Kidney (tissue), 13 donors: ENCODE measurements at regions not wholly inside any gene's neighbourhood (a gene's known extent, or its start where the extent isn't known, plus 50 kb on each side); places are given as distances from the start of the nearest gene placed in this dataset.

Experiments
- DNase-seq, 5 donors: peaks; one replicate each; pipeline ENCODE4 v3.0.0-alpha.2; 2013 to 2020
- FAIRE-seq: peaks from 2 replicates; lab custom pipeline; 2012; peaks lifted over from hg19 to GRCh38; lab: Jason Lieb, UNC
- H3K27ac ChIP-seq, 2 donors: one replicate each; pipeline ENCODE4 v1.7.0; 2013; ENCODE audit warnings: low read depth in 2 of 2, low read length in 2 of 2, inconsistent platforms in 1 of 2
- H3K27me3 ChIP-seq: one replicate; pipeline ENCODE4 v1.7.1; 2013; ENCODE audit warnings: low read length, inconsistent platforms; ENCODE audit not compliant: control insufficient read depth, insufficient read depth
- H3K36me3 ChIP-seq, 3 donors: one replicate each; pipeline versions ENCODE4 v1.7.0 to v1.7.1; 2013; ENCODE audit warnings: low read length in 3 of 3, control low read depth in 1 of 3, inconsistent platforms in 1 of 3; ENCODE audit not compliant: insufficient read depth in 3 of 3, control insufficient read depth in 2 of 3
- H3K4me1 ChIP-seq, 3 donors: one replicate each; pipeline versions ENCODE4 v1.7.0 to v1.7.1; 2013; ENCODE audit warnings: low read length in 3 of 3, inconsistent platforms in 1 of 3, low read depth in 1 of 3; ENCODE audit not compliant: control insufficient read depth in 2 of 3, insufficient read depth in 2 of 3
- H3K4me3 ChIP-seq, 3 donors: one replicate each; pipeline versions ENCODE4 v1.7.0 to v1.8.1; 2013; ENCODE audit warnings: low read length in 3 of 3, control low read depth in 1 of 3, inconsistent platforms in 1 of 3
- H3K9ac ChIP-seq, 3 donors: one replicate each; pipeline versions ENCODE4 v1.7.0 to v1.7.1; 2013; ENCODE audit warnings: low read length in 3 of 3, control low read depth in 1 of 3, inconsistent platforms in 1 of 3
- H3K9me3 ChIP-seq, 3 donors: one replicate each; pipeline versions ENCODE4 v1.7.0 to v1.7.1; 2013; ENCODE audit warnings: low read length in 3 of 3, control low read depth in 1 of 3, inconsistent platforms in 1 of 3; ENCODE audit not compliant: control insufficient read depth in 2 of 3, insufficient read depth in 1 of 3
- CTCF ChIP-seq: IDR thresholded peaks from 3 replicates; pipeline ENCODE4 v1.5.1; 2012; ENCODE audit warnings: mild to moderate bottlenecking, moderate library complexity, borderline replicate concordance; ENCODE audit not compliant: insufficient read depth; ENCODE audit errors: extremely low read depth
- intact Hi-C: fragments of 100-400 bp; cut with DNase I; formaldehyde crosslinking; loops from one replicate; pipeline ENCODE4 v1.11.1; 2022
- donor health status: control.
- donor health status: control.
- donor health status: control.
- donor health status: control.
- donor health status: control.
- donor health status: DM: yes; HTN: yes; CAD: no.
- donor health status: Normal renal cell carcinoma (clear cell type).

GRCh38 chr16:74113545-74113944 is 183.1 kb upstream of the PSMD7 start:
- H3K9me3 ChIP-seq: no peaks in the 10 kb centered on the region
- H3K4me1 ChIP-seq: no peaks in the 10 kb centered on the region
- no peak overlapping the region for H3K9ac ChIP-seq
- DNase-seq (no peak), FAIRE-seq (no peak)
- intact Hi-C loops: no loop called here
- no peaks in the 10 kb centered on the region for H3K27me3 ChIP-seq
- no peaks in the 10 kb centered on the region for H3K36me3 ChIP-seq
- no peak overlapping the region for H3K4me3 ChIP-seq
- H3K27ac ChIP-seq: no peak overlapping the region
- TF ChIP-seq CTCF: no peak

- no peaks in the 10 kb centered on the region for H3K27me3 ChIP-seq
- no peaks in the 10 kb centered on the region for H3K36me3 ChIP-seq
- no peak for TF ChIP-seq CTCF
- no peak for FAIRE-seq
- H3K9me3 ChIP-seq: no peaks in the 10 kb centered on the region
- no peak overlapping the region for H3K4me3 ChIP-seq
- no peak overlapping the region for H3K27ac ChIP-seq
- intact Hi-C loops: no loop called here
- peak in 2 of 5 donors; percentile 22 to 28 for DNase-seq
- no peaks in the 10 kb centered on the region for H3K4me1 ChIP-seq
- H3K9ac ChIP-seq: no peak overlapping the region
Observed at GRCh38 chr16:74111456-74111982, 185.1 kb upstream of the PSMD7 start.

- FAIRE-seq: no peak
Observed at GRCh38 chr16:74107795-74108610, 188.6 kb upstream of the PSMD7 start.

More at GRCh38 chr16:74107795-74108610, 188.6 kb upstream of the PSMD7 start:
- Histone ChIP-seq H3K4me1 (no peaks in the 10 kb centered on the region), H3K27ac (no peak overlapping the region), H3K9ac (no peak overlapping the region), H3K27me3 (no peaks in the 10 kb centered on the region), H3K36me3 (no peaks in the 10 kb centered on the region), H3K4me3 (peak overlapping the region in 2 of 3 donors; percentile 48 to 49), H3K9me3 (no peaks in the 10 kb centered on the region)
- TF ChIP-seq CTCF: peak; percentile 38
- intact Hi-C loops: no loop called here
- DNase-seq: peak in 3 of 5 donors; percentile 17 to 34 (median 24)
